HG02571 (cell line): ENCODE measurements at regions not wholly inside any gene's neighbourhood (a gene's known extent, or its start where the extent isn't known, plus 50 kb on each side); places are given as distances from the start of the nearest gene placed in this dataset.

Source experiments
- ATAC-seq: cut with Tn5 transposase; IDR thresholded peaks from one replicate; pipeline ENCODE4 v1.9.1; 2021; ENCODE audit warnings: mild to moderate bottlenecking, moderate library complexity; ENCODE audit not compliant: unreplicated experiment

GRCh38 chr4:138535316-138535715 lies 293.2 kb upstream of the SLC7A11 start:
- ATAC-seq: no peak

- no peak for ATAC-seq
Measured at GRCh38 chr4:138522366-138522765, 280.2 kb upstream of the SLC7A11 start.

- no peak for ATAC-seq
Measured at GRCh38 chr4:138521809-138522208, 279.7 kb upstream of the SLC7A11 start.

- no peak for ATAC-seq
Measured at GRCh38 chr4:138519436-138519835, 277.3 kb upstream of the SLC7A11 start.

GRCh38 chr4:138513535-138513934 lies 271.4 kb upstream of the SLC7A11 start:
- no peak for ATAC-seq

- ATAC-seq: no peak
Measured at GRCh38 chr4:138512756-138513155, 270.6 kb upstream of the SLC7A11 start.

GRCh38 chr4:138510053-138510452 lies 267.9 kb upstream of the SLC7A11 start:
- no peak for ATAC-seq

GRCh38 chr4:138509346-138509745 lies 267.2 kb upstream of the SLC7A11 start:
- ATAC-seq: no peak

GRCh38 chr4:138507522-138507921 lies 265.4 kb upstream of the SLC7A11 start:
- ATAC-seq: no peak

- ATAC-seq: no peak
Measured at GRCh38 chr4:138501614-138502013, 259.5 kb upstream of the SLC7A11 start.

GRCh38 chr4:138500869-138501268 lies 258.7 kb upstream of the SLC7A11 start:
- ATAC-seq: no peak

- no peak for ATAC-seq
Measured at GRCh38 chr4:138499627-138500026, 257.5 kb upstream of the SLC7A11 start.

GRCh38 chr4:138494931-138495330 lies 252.8 kb upstream of the SLC7A11 start:
- no peak for ATAC-seq

- no peak for ATAC-seq
Measured at GRCh38 chr4:138494116-138494515, 252.0 kb upstream of the SLC7A11 start.

- ATAC-seq: no peak
Measured at GRCh38 chr4:138492176-138492575, 250.0 kb upstream of the SLC7A11 start.

- ATAC-seq: no peak
Measured at GRCh38 chr4:138488533-138488932, 246.4 kb upstream of the SLC7A11 start.

GRCh38 chr4:138487670-138488069 lies 245.5 kb upstream of the SLC7A11 start:
- no peak for ATAC-seq

- no peak for ATAC-seq
Measured at GRCh38 chr4:138487230-138487629, 245.1 kb upstream of the SLC7A11 start.

GRCh38 chr4:138485498-138485897 lies 243.3 kb upstream of the SLC7A11 start:
- ATAC-seq: no peak

GRCh38 chr4:138475116-138475515 lies 233.0 kb upstream of the SLC7A11 start:
- no peak for ATAC-seq

- ATAC-seq: no peak
Measured at GRCh38 chr4:138473339-138473738, 231.2 kb upstream of the SLC7A11 start.

GRCh38 chr4:138460477-138461414 lies 218.6 kb upstream of the SLC7A11 start:
- no peak for ATAC-seq

- no peak for ATAC-seq
Measured at GRCh38 chr4:138458751-138459150, 216.6 kb upstream of the SLC7A11 start.
